GM12873 (cell line): ENCODE measurements at regions not wholly inside any gene's neighbourhood (a gene's known extent, or its start where the extent isn't known, plus 50 kb on each side); places are given as distances from the start of the nearest gene placed in this dataset.

Source experiments
- CTCF ChIP-seq: IDR thresholded peaks from 2 replicates; pipeline ENCODE4 v1.5.1; 2012; ENCODE audit warnings: low read depth, mild to moderate bottlenecking, moderate library complexity, low read length, control low read depth; ENCODE audit not compliant: insufficient read depth; ENCODE audit errors: missing control alignments

DNA sequence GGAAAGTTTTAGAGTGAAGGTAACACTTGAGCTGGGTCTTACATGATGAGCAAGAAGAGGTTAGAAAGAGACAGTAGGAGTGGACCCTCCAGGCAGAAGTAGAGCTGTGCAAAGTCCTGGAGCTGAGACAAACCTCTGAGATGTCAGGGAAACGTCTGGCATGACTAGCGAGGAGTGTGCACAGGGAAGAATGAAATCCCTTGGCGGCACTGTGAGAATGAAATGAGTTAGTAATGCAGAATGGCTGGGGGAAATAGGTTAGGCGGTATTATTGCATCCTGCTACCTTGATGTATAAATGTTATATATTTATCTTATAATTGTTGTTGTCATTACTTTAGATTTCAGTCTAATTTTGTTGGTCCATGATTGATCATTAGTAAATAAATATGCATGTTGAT lies 457.9 kb upstream of the CCL2 start:
- TF ChIP-seq CTCF: no peak

DNA sequence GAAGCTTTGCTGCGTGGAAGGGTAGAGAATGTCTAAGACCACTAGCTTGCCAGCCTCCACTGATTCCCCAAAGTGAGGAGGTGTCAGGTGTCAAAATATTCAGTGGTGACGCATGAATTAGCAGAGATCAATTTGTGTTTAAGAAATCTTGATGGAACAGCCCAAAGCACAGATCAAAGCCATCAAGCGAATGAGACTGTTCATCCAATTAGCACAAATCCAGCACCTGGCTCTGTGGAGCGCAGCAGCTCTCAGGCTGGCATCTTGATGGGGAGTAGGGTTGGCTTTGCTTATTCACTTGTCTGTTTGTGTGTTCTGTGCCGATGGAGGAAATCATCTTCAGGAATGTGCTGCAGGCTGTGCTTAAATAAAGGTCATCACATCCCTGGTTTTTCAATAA lies 456.8 kb upstream of the CCL2 start:
- no peak for TF ChIP-seq CTCF

- no peak for TF ChIP-seq CTCF
These were observed 452.5 kb upstream of the CCL2 start for GRCh38 chr17:33802349-33803198.

DNA sequence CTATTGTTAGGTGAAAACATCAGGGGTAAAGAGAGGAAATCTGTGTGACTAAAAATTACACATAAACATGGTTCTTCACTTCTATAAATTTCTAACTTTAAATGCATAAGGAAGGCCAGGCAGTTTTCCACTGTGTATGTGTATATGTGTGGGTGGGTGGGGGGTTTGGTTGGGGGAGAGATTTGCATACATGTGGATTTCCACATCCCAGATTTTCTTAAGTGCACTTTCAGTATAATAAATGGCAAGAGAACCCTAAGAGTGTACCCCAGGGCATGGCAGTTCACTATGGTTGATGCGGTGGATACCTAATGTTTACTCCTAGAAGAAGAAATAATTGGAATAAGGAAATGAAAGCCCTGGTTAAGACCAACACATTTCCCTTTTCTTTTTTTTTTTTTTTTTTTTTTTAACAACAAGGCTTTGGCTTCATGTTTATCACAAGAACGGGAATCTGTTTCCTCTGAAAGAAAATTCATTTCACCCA lies 451.8 kb upstream of the CCL2 start:
- no peak for TF ChIP-seq CTCF

DNA sequence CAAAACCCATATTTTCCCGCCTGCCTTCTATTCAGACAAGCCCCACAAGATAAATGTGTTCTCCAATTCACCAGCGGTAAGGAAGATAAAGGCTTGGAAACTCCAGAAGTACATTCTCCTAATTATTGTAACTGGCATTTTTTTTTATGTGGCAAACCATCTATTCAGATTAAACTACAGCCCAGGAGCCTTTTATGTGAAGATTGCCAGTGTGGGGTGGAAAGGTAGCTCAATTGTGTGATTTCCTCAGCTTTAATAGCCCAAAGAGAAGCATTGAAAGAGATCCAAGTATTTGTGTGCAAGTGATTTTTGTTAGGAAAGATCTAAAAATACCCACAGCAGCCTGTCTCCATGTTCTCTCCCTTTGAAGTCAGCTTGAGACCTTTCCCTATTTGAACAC lies 451.4 kb upstream of the CCL2 start:
- no peak for TF ChIP-seq CTCF

- TF ChIP-seq CTCF: no peak
These were observed 450.7 kb upstream of the CCL2 start for GRCh38 chr17:33804401-33804800.

DNA sequence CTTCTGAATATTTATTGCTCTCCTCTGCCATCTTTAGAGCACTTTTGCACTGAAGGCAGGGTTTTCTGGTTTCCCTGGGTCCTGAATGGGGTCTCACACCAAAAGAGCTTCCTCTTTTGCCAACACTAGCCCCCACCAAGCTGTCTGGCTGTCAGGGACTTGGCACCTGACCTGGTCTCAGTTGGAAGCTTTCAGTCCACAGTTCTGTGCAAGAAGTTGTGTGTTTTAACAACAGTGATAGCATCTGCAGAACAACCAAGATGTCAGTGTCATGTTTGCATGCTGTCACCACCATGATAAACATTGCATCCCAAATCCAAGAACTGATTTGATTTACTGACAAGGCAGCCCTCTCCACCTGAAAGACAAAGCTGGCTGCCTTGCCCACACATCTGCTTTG lies 448.5 kb upstream of the CCL2 start:
- TF ChIP-seq CTCF: no peak
